CD14-positive monocyte (primary cell): ENCODE measurements at regions not wholly inside any gene's neighbourhood (a gene's known extent, or its start where the extent isn't known, plus 50 kb on each side); places are given as distances from the start of the nearest gene placed in this dataset.

Source experiments
- DNase-seq, 3 donors: peaks; one replicate each; pipeline ENCODE4 v3.0.0-alpha.2; 2011 to 2022
- H2AFZ ChIP-seq: 2 replicates; pipeline ENCODE4 v1.6.0; 2012; ENCODE audit warnings: mild to moderate bottlenecking, low read depth, low read length, inconsistent platforms; ENCODE audit not compliant: insufficient read depth, poor library complexity, severe bottlenecking
- H3K27ac ChIP-seq, 2 donors: 1 replicate in 1 of 2; 2 replicates in 1 of 2; pipeline ENCODE4 v1.5.1; 2012 to 2013; ENCODE audit warnings: low read length in 2 of 2, control low read depth in 1 of 2, inconsistent platforms in 1 of 2, low read depth in 1 of 2, mild to moderate bottlenecking in 1 of 2
- H3K27me3 ChIP-seq, 2 donors: one replicate each; pipeline versions ENCODE4 v1.6.0 to v1.6.1; 2011 to 2013; ENCODE audit warnings: low read length in 2 of 2; ENCODE audit not compliant: control insufficient read depth in 2 of 2, insufficient read depth in 2 of 2
- H3K36me3 ChIP-seq, 2 donors: replicated peaks in 1 of 2; 1 replicate in 1 of 2; 2 replicates in 1 of 2; pipeline versions ENCODE4 v1.5.1 to v1.6.1; 2012 to 2013; ENCODE audit warnings: low read length in 2 of 2, control low read depth in 1 of 2, inconsistent platforms in 1 of 2, mild to moderate bottlenecking in 1 of 2; ENCODE audit not compliant: insufficient read depth in 2 of 2, control insufficient read depth in 1 of 2
- H3K4me1 ChIP-seq, 2 donors: 1 replicate in 1 of 2; 2 replicates in 1 of 2; pipeline versions ENCODE4 v1.5.1 to v1.6.1; 2012 to 2013; ENCODE audit warnings: low read length in 2 of 2, control low read depth in 1 of 2, inconsistent platforms in 1 of 2, mild to moderate bottlenecking in 1 of 2, moderate library complexity in 1 of 2; ENCODE audit not compliant: insufficient read depth in 2 of 2, control insufficient read depth in 1 of 2
- H3K4me2 ChIP-seq: replicated peaks from 2 replicates; pipeline ENCODE3; 2012; ENCODE audit warnings: low read length, moderate library complexity, mild to moderate bottlenecking; ENCODE audit not compliant: poor library complexity, severe bottlenecking; ENCODE audit errors: extremely low read depth
- H3K4me3 ChIP-seq, 3 experiments: fragments of 200-600 bp in 1 of 3; sonication (generic) in 1 of 3; replicated peaks in 1 of 3; 1 replicate in 2 of 3; 2 replicates in 1 of 3; pipeline ENCODE4 v1.5.1; 2011 to 2013; ENCODE audit warnings: low read length in 3 of 3, mild to moderate bottlenecking in 3 of 3, control low read depth in 2 of 3, low read depth in 2 of 3, inconsistent platforms in 1 of 3, moderate library complexity in 1 of 3
- H3K79me2 ChIP-seq: 2 replicates; pipeline ENCODE4 v1.6.0; 2012; ENCODE audit warnings: mild to moderate bottlenecking, control low read depth, inconsistent platforms, low read length, moderate library complexity; ENCODE audit not compliant: insufficient read depth
- H3K9ac ChIP-seq: 2 replicates; pipeline ENCODE4 v1.6.0; 2017; ENCODE audit warnings: low read length, mild to moderate bottlenecking; ENCODE audit not compliant: insufficient read depth, poor library complexity, severe bottlenecking
- H3K9me3 ChIP-seq, 2 donors: replicated peaks in 1 of 2; 1 replicate in 1 of 2; 2 replicates in 1 of 2; pipeline versions ENCODE4 v1.5.1 to v1.6.1; 2012 to 2013; ENCODE audit warnings: low read length in 2 of 2, control low read depth in 1 of 2; ENCODE audit not compliant: control insufficient read depth in 1 of 2, insufficient read depth in 1 of 2
- H4K20me1 ChIP-seq: 2 replicates; pipeline ENCODE4 v1.6.0; 2012; ENCODE audit warnings: mild to moderate bottlenecking, low read length, control low read depth, moderate library complexity; ENCODE audit not compliant: insufficient read depth
- H3K27ac Mint-ChIP-seq, 7 donors: one replicate each; pipeline ENCODE4 v1.8.0; 2020; ENCODE audit warnings: mild to moderate bottlenecking in 7 of 7, mixed read lengths in 7 of 7, moderate library complexity in 6 of 7, inconsistent platforms in 2 of 7
- H3K27me3 Mint-ChIP-seq, 3 donors: one replicate each; pipeline ENCODE4 v1.8.0; 2021 to 2022; ENCODE audit warnings: low read depth in 3 of 3, mild to moderate bottlenecking in 3 of 3, mixed read lengths in 3 of 3, moderate library complexity in 3 of 3, inconsistent platforms in 1 of 3
- H3K36me3 Mint-ChIP-seq, 2 donors: one replicate each; pipeline ENCODE4 v1.8.0; 2020; ENCODE audit warnings: mixed read lengths in 2 of 2, inconsistent platforms in 1 of 2, mild to moderate bottlenecking in 1 of 2
- H3K4me1 Mint-ChIP-seq: one replicate; pipeline ENCODE4 v1.8.0; 2020; ENCODE audit warnings: mild to moderate bottlenecking, mixed read lengths
- H3K4me3 Mint-ChIP-seq, 2 donors: one replicate each; pipeline ENCODE4 v1.8.0; 2020; ENCODE audit warnings: mild to moderate bottlenecking in 2 of 2, mixed read lengths in 2 of 2, moderate library complexity in 1 of 2
- H3K9me3 Mint-ChIP-seq, 7 donors: one replicate each; pipeline ENCODE4 v1.8.0; 2020 to 2022; ENCODE audit warnings: mixed read lengths in 7 of 7, mild to moderate bottlenecking in 6 of 7, moderate library complexity in 6 of 7, inconsistent platforms in 2 of 7
- WGBS: methylation state at CpG from one replicate; pipeline ENCODE4 v1.1.5; 2013; ENCODE audit warnings: missing lambda C conversion rate; ENCODE audit not compliant: insufficient coverage; 5-methylcytosine and 5-hydroxymethylcytosine counted together
- intact Hi-C, 2 donors: fragments of 100-400 bp; cut with micrococcal nuclease; formaldehyde crosslinking; loops; one replicate each; pipeline versions ENCODE4 v1.15.0 to v1.15.1; 2023
- TF ChIP-seq, protein P1 (sequence below): fragments of 200-600 bp; IDR thresholded peaks from one replicate; pipeline ENCODE4 v1.8.0; 2022; ENCODE audit warnings: antibody characterized with exemption, mild to moderate bottlenecking

DNA sequence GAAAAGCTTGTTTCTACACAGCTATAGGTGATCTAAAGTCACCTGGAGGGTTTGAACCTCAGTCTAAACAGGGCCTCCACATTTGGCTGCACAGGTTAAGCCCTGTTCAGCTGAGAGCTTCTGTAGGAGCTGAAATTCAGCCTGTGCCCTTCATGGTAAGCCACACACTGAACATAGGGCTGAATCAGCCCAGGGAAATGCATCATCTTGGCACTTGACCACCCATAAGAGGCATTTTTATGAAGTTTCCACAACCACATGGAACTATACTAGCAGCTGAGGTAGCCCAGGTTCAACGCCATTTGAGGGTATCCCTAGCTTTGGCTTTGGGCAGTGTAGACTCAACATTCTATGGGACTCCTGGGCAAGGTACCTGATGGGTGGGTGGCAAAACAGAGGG, 126.8 kb downstream of the FAM174B start:
- Mint-ChIP-seq H3K36me3 (no peaks in the 10 kb centered on the region), H3K27me3 (peaks cover 5% of the 10 kb centered on the region in 3 donors), H3K27ac (no peak overlapping the region), H3K9me3 (peaks cover 2 to 7% (median 4%) of the 10 kb centered on the region in 7 donors), H3K4me3 (no peak overlapping the region), H3K4me1 (no peaks in the 10 kb centered on the region)
- Histone ChIP-seq H3K27ac (no peak overlapping the region), H3K9ac (no peak overlapping the region), H3K9me3 (peaks cover 0 to 4% of the 10 kb centered on the region in 2 donors), H3K4me1 (no peaks in the 10 kb centered on the region), H3K79me2 (no peaks in the 10 kb centered on the region), H3K36me3 (no peaks in the 10 kb centered on the region), H3K27me3 (no peaks in the 10 kb centered on the region), H3K4me3 (no peak overlapping the region), H2AFZ (no peak overlapping the region), H4K20me1 (no peaks in the 10 kb centered on the region), H3K4me2 (no peak overlapping the region)
- no CpG with 5 or more reads among the region's 1 CpG for WGBS
- TF ChIP-seq, protein P1, sequence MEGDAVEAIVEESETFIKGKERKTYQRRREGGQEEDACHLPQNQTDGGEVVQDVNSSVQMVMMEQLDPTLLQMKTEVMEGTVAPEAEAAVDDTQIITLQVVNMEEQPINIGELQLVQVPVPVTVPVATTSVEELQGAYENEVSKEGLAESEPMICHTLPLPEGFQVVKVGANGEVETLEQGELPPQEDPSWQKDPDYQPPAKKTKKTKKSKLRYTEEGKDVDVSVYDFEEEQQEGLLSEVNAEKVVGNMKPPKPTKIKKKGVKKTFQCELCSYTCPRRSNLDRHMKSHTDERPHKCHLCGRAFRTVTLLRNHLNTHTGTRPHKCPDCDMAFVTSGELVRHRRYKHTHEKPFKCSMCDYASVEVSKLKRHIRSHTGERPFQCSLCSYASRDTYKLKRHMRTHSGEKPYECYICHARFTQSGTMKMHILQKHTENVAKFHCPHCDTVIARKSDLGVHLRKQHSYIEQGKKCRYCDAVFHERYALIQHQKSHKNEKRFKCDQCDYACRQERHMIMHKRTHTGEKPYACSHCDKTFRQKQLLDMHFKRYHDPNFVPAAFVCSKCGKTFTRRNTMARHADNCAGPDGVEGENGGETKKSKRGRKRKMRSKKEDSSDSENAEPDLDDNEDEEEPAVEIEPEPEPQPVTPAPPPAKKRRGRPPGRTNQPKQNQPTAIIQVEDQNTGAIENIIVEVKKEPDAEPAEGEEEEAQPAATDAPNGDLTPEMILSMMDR = no peak
- no peak for DNase-seq
- intact Hi-C loops = no loop called here

DNA sequence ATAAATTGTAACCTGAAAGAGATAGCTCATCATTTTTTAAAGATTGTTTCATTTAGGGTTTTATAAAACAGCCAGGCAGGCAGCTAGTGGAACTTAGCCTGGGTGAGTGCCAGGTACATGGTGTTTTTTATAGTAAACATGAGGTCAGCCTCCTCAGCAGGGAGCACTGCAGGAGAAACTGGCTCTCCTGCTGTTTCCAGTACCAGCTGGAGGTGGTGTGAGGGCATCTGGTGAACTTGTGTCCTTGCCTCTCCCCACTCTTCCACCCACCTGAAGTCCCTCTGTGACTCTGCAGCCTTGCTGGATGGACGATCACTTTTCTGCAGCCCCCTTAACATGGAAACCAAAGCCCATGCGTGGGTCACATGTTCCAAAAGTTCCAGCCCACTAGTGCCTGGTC, 128.4 kb downstream of the FAM174B start:
- Mint-ChIP-seq H3K27me3 (peaks cover 3 to 5% (median 4%) of the 10 kb centered on the region in 3 donors), H3K4me3 (no peak overlapping the region), H3K36me3 (no peaks in the 10 kb centered on the region), H3K4me1 (no peaks in the 10 kb centered on the region), H3K27ac (no peak overlapping the region), H3K9me3 (peaks cover 2 to 7% (median 4%) of the 10 kb centered on the region in 7 donors)
- Histone ChIP-seq H3K27ac (no peak overlapping the region), H3K79me2 (no peaks in the 10 kb centered on the region), H3K4me3 (no peak overlapping the region), H3K9ac (no peak overlapping the region), H3K4me2 (no peak overlapping the region), H2AFZ (no peak overlapping the region), H4K20me1 (no peaks in the 10 kb centered on the region), H3K36me3 (no peaks in the 10 kb centered on the region), H3K4me1 (no peaks in the 10 kb centered on the region), H3K9me3 (peaks cover 0 to 4% of the 10 kb centered on the region in 2 donors), H3K27me3 (no peaks in the 10 kb centered on the region)
- intact Hi-C loops = no loop called here
- DNase-seq = no peak
- TF ChIP-seq, protein P1 = no peak
- WGBS = 83% methylated on average over 2 of the region's 2 CpGs
